Kidney (tissue), 13 donors: ENCODE measurements at regions not wholly inside any gene's neighbourhood (a gene's known extent, or its start where the extent isn't known, plus 50 kb on each side); places are given as distances from the start of the nearest gene placed in this dataset.

Experiments
- DNase-seq, 5 donors: peaks; one replicate each; pipeline ENCODE4 v3.0.0-alpha.2; 2013 to 2020
- FAIRE-seq: peaks from 2 replicates; lab custom pipeline; 2012; peaks lifted over from hg19 to GRCh38; lab: Jason Lieb, UNC
- H3K27ac ChIP-seq, 2 donors: one replicate each; pipeline ENCODE4 v1.7.0; 2013; ENCODE audit warnings: low read depth in 2 of 2, low read length in 2 of 2, inconsistent platforms in 1 of 2
- H3K27me3 ChIP-seq: one replicate; pipeline ENCODE4 v1.7.1; 2013; ENCODE audit warnings: low read length, inconsistent platforms; ENCODE audit not compliant: control insufficient read depth, insufficient read depth
- H3K36me3 ChIP-seq, 3 donors: one replicate each; pipeline versions ENCODE4 v1.7.0 to v1.7.1; 2013; ENCODE audit warnings: low read length in 3 of 3, control low read depth in 1 of 3, inconsistent platforms in 1 of 3; ENCODE audit not compliant: insufficient read depth in 3 of 3, control insufficient read depth in 2 of 3
- H3K4me1 ChIP-seq, 3 donors: one replicate each; pipeline versions ENCODE4 v1.7.0 to v1.7.1; 2013; ENCODE audit warnings: low read length in 3 of 3, inconsistent platforms in 1 of 3, low read depth in 1 of 3; ENCODE audit not compliant: control insufficient read depth in 2 of 3, insufficient read depth in 2 of 3
- H3K4me3 ChIP-seq, 3 donors: one replicate each; pipeline versions ENCODE4 v1.7.0 to v1.8.1; 2013; ENCODE audit warnings: low read length in 3 of 3, control low read depth in 1 of 3, inconsistent platforms in 1 of 3
- H3K9ac ChIP-seq, 3 donors: one replicate each; pipeline versions ENCODE4 v1.7.0 to v1.7.1; 2013; ENCODE audit warnings: low read length in 3 of 3, control low read depth in 1 of 3, inconsistent platforms in 1 of 3
- H3K9me3 ChIP-seq, 3 donors: one replicate each; pipeline versions ENCODE4 v1.7.0 to v1.7.1; 2013; ENCODE audit warnings: low read length in 3 of 3, control low read depth in 1 of 3, inconsistent platforms in 1 of 3; ENCODE audit not compliant: control insufficient read depth in 2 of 3, insufficient read depth in 1 of 3
- CTCF ChIP-seq: IDR thresholded peaks from 3 replicates; pipeline ENCODE4 v1.5.1; 2012; ENCODE audit warnings: mild to moderate bottlenecking, moderate library complexity, borderline replicate concordance; ENCODE audit not compliant: insufficient read depth; ENCODE audit errors: extremely low read depth
- intact Hi-C: fragments of 100-400 bp; cut with DNase I; formaldehyde crosslinking; loops from one replicate; pipeline ENCODE4 v1.11.1; 2022
- donor health status: control.
- donor health status: control.
- donor health status: control.
- donor health status: control.
- donor health status: control.
- donor health status: DM: yes; HTN: yes; CAD: no.
- donor health status: Normal renal cell carcinoma (clear cell type).

- no peak for DNase-seq
- Histone ChIP-seq H3K27ac (no peak overlapping the region), H3K9me3 (no peaks in the 10 kb centered on the region), H3K36me3 (no peaks in the 10 kb centered on the region), H3K27me3 (no peaks in the 10 kb centered on the region), H3K4me1 (no peaks in the 10 kb centered on the region), H3K9ac (no peak overlapping the region), H3K4me3 (no peak overlapping the region)
- no peak for FAIRE-seq
- TF ChIP-seq CTCF: no peak
- intact Hi-C loops: no loop called here
These were observed 190.6 kb downstream of the MRPL39 start for GRCh38 chr21:25416669-25417068.

- Histone ChIP-seq H3K9me3 (no peaks in the 10 kb centered on the region), H3K27me3 (no peaks in the 10 kb centered on the region), H3K27ac (no peak overlapping the region), H3K9ac (no peak overlapping the region), H3K4me3 (no peak overlapping the region), H3K4me1 (no peaks in the 10 kb centered on the region), H3K36me3 (no peaks in the 10 kb centered on the region)
- no peak for TF ChIP-seq CTCF
- DNase-seq: no peak
- intact Hi-C loops: no loop called here
- FAIRE-seq: no peak
These were observed 195.2 kb downstream of the MRPL39 start for GRCh38 chr21:25412100-25412499.

GRCh38 chr21:25409978-25410377, 197.3 kb downstream of the MRPL39 start:
- intact Hi-C loops: no loop called here
- Histone ChIP-seq H3K9me3 (no peaks in the 10 kb centered on the region), H3K9ac (no peak overlapping the region), H3K4me1 (no peaks in the 10 kb centered on the region), H3K27me3 (no peaks in the 10 kb centered on the region), H3K4me3 (no peak overlapping the region), H3K27ac (no peak overlapping the region), H3K36me3 (no peaks in the 10 kb centered on the region)
- no peak for TF ChIP-seq CTCF
- DNase-seq (no peak), FAIRE-seq (no peak)

- Histone ChIP-seq H3K9ac (no peak overlapping the region), H3K4me1 (no peaks in the 10 kb centered on the region), H3K27ac (no peak overlapping the region), H3K27me3 (no peaks in the 10 kb centered on the region), H3K36me3 (no peaks in the 10 kb centered on the region), H3K4me3 (no peak overlapping the region), H3K9me3 (no peaks in the 10 kb centered on the region)
- FAIRE-seq (no peak), DNase-seq (no peak)
- intact Hi-C loops: no loop called here
- no peak for TF ChIP-seq CTCF
These were observed 198.6 kb downstream of the MRPL39 start for GRCh38 chr21:25408666-25409065.
